ENCODE measurements at regions not wholly inside any gene's neighbourhood (a gene's known extent, or its start where the extent isn't known, plus 50 kb on each side); places are given as distances from the start of the nearest gene placed in this dataset.
A peak's percentile ranks its signal among the peaks of the same experiment; 100 is the strongest.

GRCh38 chr1:193340331-193340730 lies 153.9 kb upstream of the B3GALT2 start:
- DNase-seq, result no peak

- DNase-seq, result no peak
These were observed 153.0 kb upstream of the B3GALT2 start for GRCh38 chr1:193339401-193339800.

- no peak for DNase-seq
These were observed 151.8 kb upstream of the B3GALT2 start for GRCh38 chr1:193338194-193338593.

GRCh38 chr1:193335806-193336428 lies 149.5 kb upstream of the B3GALT2 start:
- no peak for DNase-seq

- DNase-seq, result no peak
These were observed 146.8 kb upstream of the B3GALT2 start for GRCh38 chr1:193333166-193333565.

GRCh38 chr1:193326296-193326695 lies 139.9 kb upstream of the B3GALT2 start:
- DNase-seq, result no peak

GRCh38 chr1:193325771-193326170 lies 139.4 kb upstream of the B3GALT2 start:
- DNase-seq, result no peak

- no peak for DNase-seq
These were observed 138.6 kb upstream of the B3GALT2 start for GRCh38 chr1:193325042-193325441.

GRCh38 chr1:193322211-193322610 lies 135.8 kb upstream of the B3GALT2 start:
- DNase-seq, result no peak

- DNase-seq, result no peak
These were observed 134.9 kb upstream of the B3GALT2 start for GRCh38 chr1:193321242-193321840.

GRCh38 chr1:193320270-193320669 lies 133.9 kb upstream of the B3GALT2 start:
- no peak for DNase-seq

GRCh38 chr1:193318347-193318746 lies 131.9 kb upstream of the B3GALT2 start:
- no peak for DNase-seq

- no peak for DNase-seq
These were observed 127.1 kb upstream of the B3GALT2 start for GRCh38 chr1:193313354-193314140.

- DNase-seq, result no peak
These were observed 126.0 kb upstream of the B3GALT2 start for GRCh38 chr1:193312432-193312831.

- DNase-seq, result peak in 1 of 2 experiments; percentile 14
These were observed 125.0 kb upstream of the B3GALT2 start for GRCh38 chr1:193311226-193311948.

- DNase-seq, result peak; percentile 86 to 90
These were observed 124.2 kb upstream of the B3GALT2 start for GRCh38 chr1:193310564-193310963.

GRCh38 chr1:193309936-193310475 lies 123.6 kb upstream of the B3GALT2 start:
- DNase-seq, result peak in 1 of 2 experiments; percentile 35

- DNase-seq, result no peak
These were observed 122.0 kb upstream of the B3GALT2 start for GRCh38 chr1:193308438-193308837.

GRCh38 chr1:193306430-193306829 lies 120.0 kb upstream of the B3GALT2 start:
- no peak for DNase-seq
